ENCODE measurements at regions not wholly inside any gene's neighbourhood (a gene's known extent, or its start where the extent isn't known, plus 50 kb on each side); places are given as distances from the start of the nearest gene placed in this dataset.

- DNase-seq: no peak
- ATAC-seq: no peak
Observed at GRCh38 chr3:148146947-148147826, 550.5 kb upstream of the AGTR1 start.

GRCh38 chr3:148147903-148148302 lies 549.8 kb upstream of the AGTR1 start:
- intact Hi-C loops (cut with DNase I, micrococcal nuclease): no loop called here
- DNase-seq (no peak), ATAC-seq (no peak)

More at GRCh38 chr3:148146947-148147826, 550.5 kb upstream of the AGTR1 start:
- intact Hi-C loops (cut with DNase I, micrococcal nuclease): no loop called here

- intact Hi-C loops (cut with DNase I, micrococcal nuclease): no loop called here
- ATAC-seq: no peak
- DNase-seq: no peak
Observed at GRCh38 chr3:148149556-148149955, 548.1 kb upstream of the AGTR1 start.

- intact Hi-C loops (cut with DNase I, micrococcal nuclease): no loop called here
- ATAC-seq (no peak), DNase-seq (no peak)
Observed at GRCh38 chr3:148150141-148150540, 547.6 kb upstream of the AGTR1 start.

- no peak for DNase-seq
- no peak for ATAC-seq
- intact Hi-C loops (cut with DNase I, micrococcal nuclease): no loop called here
Observed at GRCh38 chr3:148158210-148158609, 539.5 kb upstream of the AGTR1 start.

- no peak for ATAC-seq
- intact Hi-C loops (cut with DNase I, micrococcal nuclease): no loop called here
Observed at GRCh38 chr3:148162132-148162531, 535.6 kb upstream of the AGTR1 start.

GRCh38 chr3:148168347-148168746 lies 529.4 kb upstream of the AGTR1 start:
- no peak for DNase-seq
- intact Hi-C loops (cut with DNase I, micrococcal nuclease): no loop called here
- no peak for ATAC-seq

More at GRCh38 chr3:148162132-148162531, 535.6 kb upstream of the AGTR1 start:
- DNase-seq: no peak

GRCh38 chr3:148173851-148174250 lies 523.9 kb upstream of the AGTR1 start:
- ATAC-seq (no peak), DNase-seq (no peak)

GRCh38 chr3:148175214-148175613 lies 522.5 kb upstream of the AGTR1 start:
- intact Hi-C loops (cut with DNase I, micrococcal nuclease): no loop called here
- no peak for DNase-seq
- no peak for ATAC-seq

More at GRCh38 chr3:148173851-148174250, 523.9 kb upstream of the AGTR1 start:
- intact Hi-C loops (cut with DNase I, micrococcal nuclease): no loop called here

GRCh38 chr3:148178503-148178902 lies 519.2 kb upstream of the AGTR1 start:
- no peak for ATAC-seq
- no peak for DNase-seq
- intact Hi-C loops (cut with DNase I, micrococcal nuclease): no loop called here

- DNase-seq (no peak), ATAC-seq (no peak)
- intact Hi-C loops (cut with DNase I, micrococcal nuclease): no loop called here
Observed at GRCh38 chr3:148184798-148185197, 512.9 kb upstream of the AGTR1 start.

- DNase-seq: no peak
Observed at GRCh38 chr3:148186881-148187280, 510.8 kb upstream of the AGTR1 start.

GRCh38 chr3:148187296-148187695 lies 510.4 kb upstream of the AGTR1 start:
- ATAC-seq: no peak
- intact Hi-C loops (cut with DNase I, micrococcal nuclease): no loop called here
- no peak for DNase-seq

More at GRCh38 chr3:148186881-148187280, 510.8 kb upstream of the AGTR1 start:
- no peak for ATAC-seq
- intact Hi-C loops (cut with DNase I, micrococcal nuclease): no loop called here

- ATAC-seq (no peak), DNase-seq (no peak)
- intact Hi-C loops (cut with DNase I, micrococcal nuclease): no loop called here
Observed at GRCh38 chr3:148190441-148190990, 507.2 kb upstream of the AGTR1 start.

GRCh38 chr3:148191966-148192365 lies 505.7 kb upstream of the AGTR1 start:
- DNase-seq: no peak
- ATAC-seq: no peak
- intact Hi-C loops (cut with DNase I, micrococcal nuclease): no loop called here

GRCh38 chr3:148197061-148197460 lies 500.6 kb upstream of the AGTR1 start:
- DNase-seq: no peak
- no peak for ATAC-seq
- intact Hi-C loops (cut with DNase I, micrococcal nuclease): no loop called here

GRCh38 chr3:148202386-148202785 lies 495.3 kb upstream of the AGTR1 start:
- intact Hi-C loops (cut with DNase I, micrococcal nuclease): no loop called here
- ATAC-seq (no peak), DNase-seq (no peak)

- DNase-seq: no peak
- intact Hi-C loops (cut with DNase I, micrococcal nuclease): no loop called here
- ATAC-seq: no peak
Observed at GRCh38 chr3:148203297-148204010, 494.2 kb upstream of the AGTR1 start.

- ATAC-seq (no peak), DNase-seq (no peak)
- intact Hi-C loops (cut with DNase I, micrococcal nuclease): no loop called here
Observed at GRCh38 chr3:148204131-148204530, 493.6 kb upstream of the AGTR1 start.

- ATAC-seq (no peak), DNase-seq (no peak)
- intact Hi-C loops (cut with DNase I, micrococcal nuclease): no loop called here
Observed at GRCh38 chr3:148205977-148206376, 491.7 kb upstream of the AGTR1 start.

Measured in left colon (tissue), 2 donors.